H1 (cell line): ENCODE measurements at regions not wholly inside any gene's neighbourhood (a gene's known extent, or its start where the extent isn't known, plus 50 kb on each side); places are given as distances from the start of the nearest gene placed in this dataset.

Source experiments
- CTCF ChIA-PET: fragments of 300-600 bp; sonication (Branson Sonifier 250); formaldehyde crosslinking; loops from one replicate; lab custom pipeline; 2021; ENCODE audit not compliant: partially characterized antibody; lab: Charles Lee
- POLR2A ChIA-PET: fragments of 300-600 bp; sonication (Branson Sonifier 250); formaldehyde crosslinking; loops from one replicate; lab custom pipeline; 2021; ENCODE audit warnings: inconsistent platforms; ENCODE audit not compliant: partially characterized antibody; lab: Charles Lee
- DNase-seq, 2 experiments: peaks; one replicate each; pipeline versions ENCODE4 v3.0.0 to v3.0.0-alpha.2; 2010 to 2022; ENCODE audit warnings: low spot score in 2 of 2, low read depth in 1 of 2, mixed read lengths in 1 of 2
- FAIRE-seq: peaks from 2 replicates; lab custom pipeline; 2011; peaks lifted over from hg19 to GRCh38; lab: Jason Lieb, UNC
- H2AFZ ChIP-seq: 2 replicates; pipeline ENCODE4 v1.8.1; 2012; ENCODE audit warnings: low read length, inconsistent platforms
- H2AK5ac ChIP-seq: 2 replicates; pipeline ENCODE4 v1.6.1; 2013; ENCODE audit warnings: low read depth, low read length
- H2BK120ac ChIP-seq: replicated peaks from 2 replicates; pipeline ENCODE3; 2013; ENCODE audit warnings: low read depth, low read length, inconsistent platforms
- H2BK12ac ChIP-seq: 2 replicates; pipeline ENCODE4 v1.6.1; 2013; ENCODE audit warnings: low read depth, low read length
- H2BK15ac ChIP-seq: 2 replicates; pipeline ENCODE4 v1.6.1; 2013; ENCODE audit warnings: low read length
- H2BK20ac ChIP-seq: 2 replicates; pipeline ENCODE4 v1.6.1; 2013; ENCODE audit warnings: low read length
- H2BK5ac ChIP-seq: 2 replicates; pipeline ENCODE4 v1.6.1; 2013; ENCODE audit warnings: low read depth, low read length
- H3K14ac ChIP-seq: 2 replicates; pipeline ENCODE4 v1.6.1; 2013; ENCODE audit warnings: inconsistent platforms; ENCODE audit not compliant: insufficient read length
- H3K18ac ChIP-seq: 2 replicates; pipeline ENCODE4 v1.6.1; 2013; ENCODE audit warnings: low read length; ENCODE audit errors: extremely low read depth
- H3K23ac ChIP-seq: 2 replicates; pipeline ENCODE4 v1.6.1; 2013; ENCODE audit warnings: inconsistent platforms; ENCODE audit not compliant: insufficient read length
- H3K23me2 ChIP-seq: 2 replicates; pipeline ENCODE4 v1.6.1; 2013; ENCODE audit warnings: low read depth, low read length
- H3K27ac ChIP-seq: 2 replicates; pipeline ENCODE4 v1.6.1; 2011; ENCODE audit warnings: low read depth, low read length, inconsistent platforms
- H3K27me3 ChIP-seq, 4 experiments: replicated peaks in 1 of 4; 1 replicate in 1 of 4; 2 replicates in 3 of 4; pipeline versions ENCODE4 v1.6.1 to v1.8.1; 2011 to 2013; ENCODE audit warnings: low read length in 3 of 4, mild to moderate bottlenecking in 3 of 4, inconsistent platforms in 2 of 4, mixed read lengths in 2 of 4, moderate library complexity in 1 of 4; ENCODE audit not compliant: control insufficient read depth in 3 of 4, insufficient read depth in 3 of 4; ENCODE audit errors: extremely low read depth in 1 of 4
- H3K36me3 ChIP-seq, 4 experiments: 2 replicates each; pipeline versions ENCODE4 v1.6.1 to v1.8.1; 2011 to 2013; ENCODE audit warnings: mild to moderate bottlenecking in 4 of 4, low read length in 3 of 4, moderate library complexity in 2 of 4, control low read depth in 1 of 4, inconsistent platforms in 1 of 4; ENCODE audit not compliant: insufficient read depth in 4 of 4, control insufficient read depth in 2 of 4
- H3K4ac ChIP-seq: replicated peaks from 2 replicates; pipeline ENCODE3; 2013; ENCODE audit warnings: low read length, low read depth, mixed read lengths, inconsistent platforms; ENCODE audit not compliant: insufficient read length
- H3K4me1 ChIP-seq, 4 experiments: replicated peaks in 1 of 4; 1 replicate in 1 of 4; 2 replicates in 3 of 4; pipeline versions ENCODE4 v1.6.1 to v1.8.1; 2011 to 2013; ENCODE audit warnings: low read length in 3 of 4, inconsistent platforms in 2 of 4, mixed read lengths in 1 of 4; ENCODE audit not compliant: insufficient read depth in 4 of 4, control insufficient read depth in 3 of 4
- H3K4me2 ChIP-seq, 2 experiments: 2 replicates each; pipeline versions ENCODE4 v1.6.1 to v1.8.1; 2011 to 2013; ENCODE audit warnings: low read depth in 2 of 2, low read length in 2 of 2, control low read depth in 1 of 2, inconsistent platforms in 1 of 2, mild to moderate bottlenecking in 1 of 2; ENCODE audit not compliant: insufficient read depth in 1 of 2
- H3K4me3 ChIP-seq, 4 experiments: fragments of 200-600, 300-600 bp in 1 of 4; sonication (generic), shearing (Covaris generic), sonication (Bioruptor Twin) in 1 of 4; 2 replicates each; pipeline versions ENCODE4 v1.5.1 to v1.8.1; 2011 to 2016; ENCODE audit warnings: low read length in 4 of 4, low read depth in 3 of 4, control low read depth in 2 of 4, inconsistent platforms in 2 of 4, mild to moderate bottlenecking in 2 of 4, mixed read lengths in 1 of 4, moderate library complexity in 1 of 4; ENCODE audit not compliant: insufficient read depth in 2 of 4; ENCODE audit errors: extremely low read depth in 1 of 4
- H3K56ac ChIP-seq: replicated peaks from 2 replicates; pipeline ENCODE3; 2013; ENCODE audit warnings: low read depth, mild to moderate bottlenecking, mixed read lengths, low read length, inconsistent platforms; ENCODE audit not compliant: insufficient read length
- H3K79me1 ChIP-seq: 2 replicates; pipeline ENCODE4 v1.6.1; 2013; ENCODE audit warnings: low read depth, low read length, control low read depth
- H3K79me2 ChIP-seq, 2 experiments: 2 replicates each; pipeline versions ENCODE4 v1.6.1 to v1.8.1; 2012 to 2013; ENCODE audit warnings: low read length in 2 of 2, mild to moderate bottlenecking in 2 of 2, inconsistent platforms in 1 of 2; ENCODE audit not compliant: insufficient read depth in 2 of 2, control insufficient read depth in 1 of 2
- H3K9ac ChIP-seq, 4 experiments: replicated peaks in 1 of 4; 1 replicate in 1 of 4; 2 replicates in 3 of 4; pipeline versions ENCODE4 v1.6.1 to v1.8.1; 2011 to 2013; ENCODE audit warnings: low read depth in 3 of 4, low read length in 3 of 4, control low read depth in 2 of 4, mild to moderate bottlenecking in 2 of 4, moderate library complexity in 2 of 4, inconsistent platforms in 1 of 4; ENCODE audit errors: extremely low read depth in 1 of 4
- H3K9me3 ChIP-seq, 2 experiments: 2 replicates each; pipeline versions ENCODE4 v1.6.1 to v1.8.1; 2012 to 2013; ENCODE audit warnings: mild to moderate bottlenecking in 2 of 2, moderate library complexity in 2 of 2, control low read depth in 1 of 2, inconsistent platforms in 1 of 2, low read depth in 1 of 2, low read length in 1 of 2, mixed read lengths in 1 of 2; ENCODE audit not compliant: insufficient read depth in 2 of 2
- H4K20me1 ChIP-seq, 2 experiments: replicated peaks in 1 of 2; 2 replicates each; pipeline versions ENCODE3 to v1.8.1; 2011 to 2013; ENCODE audit warnings: inconsistent platforms in 2 of 2, low read length in 2 of 2, mild to moderate bottlenecking in 1 of 2; ENCODE audit not compliant: insufficient read depth in 2 of 2, control insufficient read depth in 1 of 2
- H4K5ac ChIP-seq: 2 replicates; pipeline ENCODE4 v1.6.1; 2013; ENCODE audit warnings: low read length, low read depth, mixed read lengths, inconsistent platforms; ENCODE audit not compliant: insufficient read length
- H4K8ac ChIP-seq: 2 replicates; pipeline ENCODE4 v1.8.0; 2013; ENCODE audit warnings: mild to moderate bottlenecking, moderate library complexity, low read length, inconsistent platforms; ENCODE audit not compliant: insufficient read depth; ENCODE audit errors: extremely low read depth
- H4K91ac ChIP-seq: replicated peaks from 2 replicates; pipeline ENCODE3; 2013; ENCODE audit warnings: low read length, mixed read lengths, inconsistent platforms; ENCODE audit not compliant: insufficient read length
- BRCA1 ChIP-seq: IDR thresholded peaks from 2 replicates; pipeline ENCODE4 v1.6.1; 2012; ENCODE audit warnings: low read depth, low read length, improper control_type of control experiment
- CREB1 ChIP-seq: IDR thresholded peaks from 2 replicates; pipeline ENCODE4 v1.6.1; 2012; ENCODE audit warnings: inconsistent platforms
- HDAC6 ChIP-seq: IDR thresholded peaks from one replicate; pipeline ENCODE4 v1.7.1; 2012; ENCODE audit warnings: low read depth, mild to moderate bottlenecking, inconsistent platforms, low read length, moderate library complexity
- KDM1A ChIP-seq: fragments of 200-600, 300-600 bp; sonication (generic); IDR thresholded peaks from 2 replicates; pipeline ENCODE4 v1.7.1; 2016; ENCODE audit warnings: mild to moderate bottlenecking, low read length, borderline replicate concordance
- KDM4A ChIP-seq: IDR thresholded peaks from one replicate; pipeline ENCODE4 v1.7.1; 2012; ENCODE audit warnings: low read depth, mild to moderate bottlenecking, moderate library complexity, low read length, inconsistent platforms; ENCODE audit not compliant: severe bottlenecking
- NANOG ChIP-seq: IDR thresholded peaks from 2 replicates; pipeline ENCODE4 v1.6.1; 2011; ENCODE audit warnings: low read length, low read depth, mild to moderate bottlenecking, inconsistent platforms; ENCODE audit not compliant: insufficient read depth, poor library complexity, severe bottlenecking
- RAD21 ChIP-seq, 2 experiments: IDR thresholded peaks in 1 of 2; conservative IDR thresholded peaks in 1 of 2; 2 replicates each; pipeline ENCODE4 v1.6.1; 2011; ENCODE audit warnings: low read depth in 2 of 2, low read length in 2 of 2, improper control_type of control experiment in 1 of 2, inconsistent platforms in 1 of 2, mild to moderate bottlenecking in 1 of 2, moderate library complexity in 1 of 2
- RNF2 ChIP-seq: fragments of 200-900, 300-1000 bp; sonication (generic); IDR thresholded peaks from 2 replicates; pipeline ENCODE4 v1.7.1; 2016; ENCODE audit warnings: borderline replicate concordance, low read depth, mild to moderate bottlenecking, antibody characterized with exemption, low read length; ENCODE audit not compliant: poor library complexity, severe bottlenecking; ENCODE audit errors: missing control alignments
- SAP30 ChIP-seq: fragments of 300-600 bp; sonication (generic); IDR thresholded peaks from 2 replicates; pipeline ENCODE4 v1.7.1; 2012; ENCODE audit warnings: low read length, moderate library complexity, mild to moderate bottlenecking, inconsistent platforms; ENCODE audit not compliant: insufficient read depth, insufficient replicate concordance
- SIX5 ChIP-seq: IDR thresholded peaks from 2 replicates; pipeline ENCODE4 v1.6.1; 2011; ENCODE audit warnings: mild to moderate bottlenecking, low read depth, low read length
- TAF1 ChIP-seq: IDR thresholded peaks from 2 replicates; pipeline ENCODE4 v1.6.1; 2011; ENCODE audit warnings: mild to moderate bottlenecking, low read depth, low read length
- TBP ChIP-seq: IDR thresholded peaks from 2 replicates; pipeline ENCODE4 v1.6.1; 2011; ENCODE audit warnings: low read depth, low read length, improper control_type of control experiment
- WGBS, 2 experiments: shearing (Covaris generic) in 1 of 2; methylation state at CpG; one replicate each; pipeline versions ENCODE4 v1.1.6 to v1.1.7; 2013 to 2015; ENCODE audit warnings: low lambda C conversion rate in 2 of 2, mixed read lengths in 2 of 2, inconsistent platforms in 1 of 2, low coverage in 1 of 2, missing lambda C conversion rate in 1 of 2; ENCODE audit not compliant: insufficient replicate concordance in 2 of 2, insufficient coverage in 1 of 2, insufficient read length in 1 of 2; ENCODE audit errors: extremely low coverage in 1 of 2, missing lambda C conversion rate in 1 of 2; 5-methylcytosine and 5-hydroxymethylcytosine counted together

DNA sequence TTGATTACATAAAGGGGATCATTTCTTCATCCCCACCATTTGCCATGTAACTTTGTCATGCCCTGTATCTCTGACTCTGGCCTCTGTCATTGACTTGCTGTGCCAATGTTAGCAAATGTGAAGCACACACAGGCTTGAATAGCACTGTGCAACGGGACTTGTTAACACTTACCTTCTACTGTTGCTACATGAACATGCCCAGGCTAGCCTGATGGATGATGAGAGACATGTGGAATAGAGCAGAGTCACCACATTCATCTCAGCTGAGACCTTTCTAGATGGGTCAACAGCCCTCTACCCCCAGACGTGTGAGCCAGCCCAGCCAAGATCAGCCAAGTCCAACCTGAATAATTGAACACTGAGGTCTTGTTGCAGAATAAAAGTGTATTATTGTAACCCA, 162.1 kb upstream of the SALL1 start:
- DNase-seq (no peak), FAIRE-seq (no peak)
- H3K4me3 ChIP-seq, result no peak overlapping the region
- H3K79me1 ChIP-seq, result no peaks in the 10 kb centered on the region
- H2BK5ac ChIP-seq, result peak overlapping the region; percentile 63; the same call in 1 of the 2 replicates
- H3K27ac ChIP-seq, result no peak overlapping the region
- no peaks in the 10 kb centered on the region for H3K27me3 ChIP-seq
- H3K36me3 ChIP-seq, result no peaks in the 10 kb centered on the region
- ChIA-PET CTCF (interaction anchor here (0.6 kb wide), 1 partner anchor 116 kb away, joined by 3 read pairs; no protein-coding TSS in a partner anchor), POLR2A (no interaction called here)
- no peak overlapping the region for H3K4me2 ChIP-seq
- H3K18ac ChIP-seq, result 0 out of 2 replicates have a peak overlapping the region, but pooled peaks have one; percentile 12
- H4K91ac ChIP-seq, result no peak overlapping the region
- H3K9me3 ChIP-seq, result peaks cover 0 to 4% of the 10 kb centered on the region in 2 experiments; a peak in 1 of 4 replicates
- H2BK15ac ChIP-seq, result no peak overlapping the region
- H4K5ac ChIP-seq, result no peak overlapping the region
- H3K79me2 ChIP-seq, result no peaks in the 10 kb centered on the region
- H2AK5ac ChIP-seq, result peak overlapping the region; percentile 53; the same call in 1 of the 2 replicates
- H3K4ac ChIP-seq, result no peak overlapping the region
- peaks cover 0 to 2% (median 0%) of the 10 kb centered on the region in 4 experiments; a peak in 1 of 7 replicates for H3K4me1 ChIP-seq
- H3K56ac ChIP-seq, result no peak overlapping the region
- H2BK20ac ChIP-seq, result no peak overlapping the region; the same call in 1 of the 2 replicates
- no peak overlapping the region for H2AFZ ChIP-seq
- no peak overlapping the region for H3K23ac ChIP-seq
- TF ChIP-seq RNF2 (no peak), KDM1A (no peak), NANOG (no peak), CREB1 (no peak), TBP (no peak), BRCA1 (no peak), SIX5 (no peak), TAF1 (no peak), HDAC6 (no peak), KDM4A (no peak), RAD21 (IDR thresholded peaks at IDR 0.05 in 1 of 2, conservative IDR thresholded peaks at IDR 0.05 in 1 of 2; ENCODE audit: low read depth in 2 of 2, low read length in 2 of 2) (no peak), SAP30 (no peak)
- H4K8ac ChIP-seq, result no peak overlapping the region
- H3K23me2 ChIP-seq, result no peaks in the 10 kb centered on the region
- H2BK120ac ChIP-seq, result no peak overlapping the region
- no peak overlapping the region; the same call in 1 of the 2 replicates for H2BK12ac ChIP-seq
- no peaks in the 10 kb centered on the region for H4K20me1 ChIP-seq
- WGBS, 2 experiments, result 93% methylated on average over 2 of the region's 2 CpGs; no CpG with 5 or more reads in 1 of the 2 experiments
- H3K9ac ChIP-seq, result no peak overlapping the region
- H3K14ac ChIP-seq, result no peak overlapping the region
